ENCODE measurements at regions not wholly inside any gene's neighbourhood (a gene's known extent, or its start where the extent isn't known, plus 50 kb on each side); places are given as distances from the start of the nearest gene placed in this dataset.

GRCh38 chr7:130960208-130960988 lies 226.4 kb upstream of the KLF14 start:
- DNase-seq (ENCODE audit: low spot score), result no peak

- no peak for DNase-seq (ENCODE audit: low spot score)
Measured at GRCh38 chr7:130961128-130961601, 227.2 kb upstream of the KLF14 start.

GRCh38 chr7:130962109-130962508 lies 228.1 kb upstream of the KLF14 start:
- no peak for DNase-seq (ENCODE audit: low spot score)

- no peak for DNase-seq (ENCODE audit: low spot score)
Measured at GRCh38 chr7:130963339-130963738, 229.3 kb upstream of the KLF14 start.

- DNase-seq (ENCODE audit: low spot score), result no peak
Measured at GRCh38 chr7:130965515-130965914, 231.5 kb upstream of the KLF14 start.

- no peak for DNase-seq (ENCODE audit: low spot score)
Measured at GRCh38 chr7:130966246-130967009, 232.4 kb upstream of the KLF14 start.

GRCh38 chr7:130970196-130970595 lies 236.2 kb upstream of the KLF14 start:
- DNase-seq (ENCODE audit: low spot score), result no peak

GRCh38 chr7:130970696-130971095 lies 236.7 kb upstream of the KLF14 start:
- no peak for DNase-seq (ENCODE audit: low spot score)

- no peak for DNase-seq (ENCODE audit: low spot score)
Measured at GRCh38 chr7:130971297-130971696, 237.3 kb upstream of the KLF14 start.

GRCh38 chr7:130972201-130972600 lies 238.2 kb upstream of the KLF14 start:
- no peak for DNase-seq (ENCODE audit: low spot score)

GRCh38 chr7:130973637-130974036 lies 239.6 kb upstream of the KLF14 start:
- no peak for DNase-seq (ENCODE audit: low spot score)

GRCh38 chr7:130974169-130974568 lies 240.2 kb upstream of the KLF14 start:
- no peak for DNase-seq (ENCODE audit: low spot score)

- no peak for DNase-seq (ENCODE audit: low spot score)
Measured at GRCh38 chr7:130974794-130975193, 240.8 kb upstream of the KLF14 start.

- no peak for DNase-seq (ENCODE audit: low spot score)
Measured at GRCh38 chr7:130975731-130976130, 241.7 kb upstream of the KLF14 start.

GRCh38 chr7:130982160-130982638 lies 248.2 kb upstream of the KLF14 start:
- DNase-seq (ENCODE audit: low spot score), result no peak

- no peak for DNase-seq (ENCODE audit: low spot score)
Measured at GRCh38 chr7:130982651-130983050, 248.6 kb upstream of the KLF14 start.

GRCh38 chr7:130985361-130985760 lies 251.4 kb upstream of the KLF14 start:
- no peak for DNase-seq (ENCODE audit: low spot score)

GRCh38 chr7:130986261-130986690 lies 252.3 kb upstream of the KLF14 start:
- no peak for DNase-seq (ENCODE audit: low spot score)

- DNase-seq (ENCODE audit: low spot score), result no peak
Measured at GRCh38 chr7:130987092-130987491, 253.1 kb upstream of the KLF14 start.

- no peak for DNase-seq (ENCODE audit: low spot score)
Measured at GRCh38 chr7:130988443-130988842, 254.4 kb upstream of the KLF14 start.

- DNase-seq (ENCODE audit: low spot score), result no peak
Measured at GRCh38 chr7:130989101-130989795, 255.2 kb upstream of the KLF14 start.
